Left kidney (tissue), 1 donor: ENCODE measurements at regions not wholly inside any gene's neighbourhood (a gene's known extent, or its start where the extent isn't known, plus 50 kb on each side); places are given as distances from the start of the nearest gene placed in this dataset.

Source experiments
- DNase-seq: peaks from one replicate; pipeline ENCODE4 v3.0.0-alpha.2; 2013

GRCh38 chr15:98144388-98144787 is 183.9 kb downstream of the ARRDC4 start:
- no peak for DNase-seq

- DNase-seq = no peak
Observed at GRCh38 chr15:98146031-98146820, 185.7 kb downstream of the ARRDC4 start.

- no peak for DNase-seq
Observed at GRCh38 chr15:98147415-98147814, 186.9 kb downstream of the ARRDC4 start.

GRCh38 chr15:98150084-98150483 is 189.6 kb downstream of the ARRDC4 start:
- no peak for DNase-seq

GRCh38 chr15:98150536-98150935 is 190.0 kb downstream of the ARRDC4 start:
- no peak for DNase-seq

GRCh38 chr15:98151096-98151495 is 190.6 kb downstream of the ARRDC4 start:
- no peak for DNase-seq

GRCh38 chr15:98152156-98152555 is 191.7 kb downstream of the ARRDC4 start:
- DNase-seq = no peak

GRCh38 chr15:98154863-98155262 is 194.4 kb downstream of the ARRDC4 start:
- DNase-seq = no peak

- no peak for DNase-seq
Observed at GRCh38 chr15:98155356-98155755, 194.9 kb downstream of the ARRDC4 start.

GRCh38 chr15:98160236-98160635 is 199.7 kb downstream of the ARRDC4 start:
- no peak for DNase-seq

GRCh38 chr15:98163319-98164045 is 203.0 kb downstream of the ARRDC4 start:
- DNase-seq = no peak

GRCh38 chr15:98164571-98164970 is 204.1 kb downstream of the ARRDC4 start:
- DNase-seq = no peak

GRCh38 chr15:98164986-98165385 is 204.5 kb downstream of the ARRDC4 start:
- DNase-seq = no peak

- no peak for DNase-seq
Observed at GRCh38 chr15:98167722-98168268, 207.3 kb downstream of the ARRDC4 start.

- no peak for DNase-seq
Observed at GRCh38 chr15:98169551-98169950, 209.0 kb downstream of the ARRDC4 start.

- DNase-seq = no peak
Observed at GRCh38 chr15:98174286-98174685, 213.8 kb downstream of the ARRDC4 start.

GRCh38 chr15:98174841-98175240 is 214.3 kb downstream of the ARRDC4 start:
- DNase-seq = no peak

- DNase-seq = peak; percentile 88
Observed at GRCh38 chr15:98177966-98178592, 217.6 kb downstream of the ARRDC4 start.

- peak; percentile 39 for DNase-seq
Observed at GRCh38 chr15:98178861-98179260, 218.4 kb downstream of the ARRDC4 start.

- DNase-seq = no peak
Observed at GRCh38 chr15:98187549-98187948, 227.0 kb downstream of the ARRDC4 start.

GRCh38 chr15:98190914-98191313 is 230.4 kb downstream of the ARRDC4 start:
- no peak for DNase-seq

GRCh38 chr15:98195796-98196195 is 235.3 kb downstream of the ARRDC4 start:
- DNase-seq = peak; percentile 66

- DNase-seq = peak; percentile 46
Observed at GRCh38 chr15:98196371-98196770, 235.9 kb downstream of the ARRDC4 start.
